ENCODE measurements at regions not wholly inside any gene's neighbourhood (a gene's known extent, or its start where the extent isn't known, plus 50 kb on each side); places are given as distances from the start of the nearest gene placed in this dataset.

DNA sequence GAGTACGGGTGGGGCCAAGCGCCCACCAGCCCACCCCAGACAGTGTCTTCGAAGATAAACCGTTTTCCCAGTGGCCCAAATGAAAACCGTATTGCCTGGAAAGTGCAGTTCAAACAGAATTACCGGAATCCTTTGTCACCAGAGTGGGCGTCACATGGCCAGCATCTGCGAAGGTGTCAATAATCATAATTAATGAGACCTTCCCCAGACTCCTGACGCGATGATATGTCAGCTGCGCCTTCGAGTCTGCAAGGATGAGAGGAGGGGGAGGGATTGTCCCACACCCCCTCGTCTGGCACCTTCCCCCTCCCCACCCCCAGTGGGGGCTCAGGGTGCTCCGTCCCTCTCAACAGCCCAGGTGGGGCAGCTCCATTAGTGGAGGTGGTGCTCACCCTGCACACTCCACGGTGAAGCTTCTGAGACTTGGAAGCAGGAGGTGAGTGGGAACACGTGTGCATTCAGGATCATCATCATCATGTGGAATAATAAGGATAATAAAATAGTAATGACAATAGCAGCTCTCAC is 215.1 kb downstream of the PTPRU start:
- DNase-seq = no peak

DNA sequence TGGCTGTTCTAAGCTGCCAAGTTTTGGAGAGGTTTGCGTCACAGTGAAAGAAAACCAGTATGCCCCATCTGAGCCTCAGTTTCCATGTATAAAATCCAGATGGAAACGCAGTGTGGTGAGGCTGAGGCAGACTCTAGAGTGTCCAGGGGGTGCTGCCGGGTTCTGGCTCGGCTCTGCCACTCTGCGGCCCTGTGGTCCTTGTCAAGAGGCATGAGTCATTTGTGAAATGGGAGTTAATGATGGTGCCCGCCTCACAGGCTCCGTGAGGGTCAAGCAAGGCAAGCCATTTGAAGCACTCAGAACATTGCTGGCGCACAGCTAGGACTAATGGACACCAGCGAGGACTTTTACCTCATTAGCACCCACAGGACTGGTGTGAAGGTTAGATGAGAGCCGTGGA is 214.3 kb downstream of the PTPRU start:
- no peak for DNase-seq

DNA sequence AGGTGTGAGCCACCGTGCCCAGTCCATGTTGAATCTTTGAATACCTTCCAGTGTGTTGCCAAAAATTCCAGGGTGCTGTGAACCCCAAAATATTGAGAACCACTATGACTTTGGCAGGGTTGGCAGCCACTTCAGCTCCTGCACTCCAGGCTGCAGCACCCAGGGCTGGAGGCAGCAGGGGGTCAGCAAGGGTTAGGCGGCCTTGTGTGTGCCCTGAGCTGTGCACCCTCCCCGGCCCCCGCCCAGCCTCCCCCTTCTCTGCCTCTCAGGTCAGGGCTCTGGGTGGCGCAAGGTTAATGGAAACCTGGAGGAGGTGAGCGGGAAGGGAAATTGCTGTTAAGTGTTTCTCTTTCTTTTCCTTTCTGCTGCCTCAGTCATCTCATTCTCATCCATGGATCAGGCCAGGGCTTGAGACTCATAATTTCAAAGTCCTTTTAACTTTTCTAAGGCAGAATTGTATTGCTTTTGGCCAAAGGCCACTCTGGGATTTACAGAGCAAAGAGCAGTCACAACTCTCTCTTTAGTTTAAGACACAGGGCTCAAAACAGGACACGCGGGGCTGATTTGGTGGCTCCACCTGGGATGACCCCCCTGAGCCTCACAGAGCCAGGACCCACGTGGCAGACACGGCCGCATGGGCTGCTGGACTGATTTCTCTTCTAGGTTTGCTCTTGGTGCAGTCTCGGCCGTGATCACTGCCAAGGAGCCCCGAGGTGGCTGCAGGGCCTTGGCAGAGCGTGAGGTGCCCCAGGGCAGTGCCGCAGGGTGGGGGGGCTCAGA is 212.3 kb downstream of the PTPRU start:
- no peak for DNase-seq

DNA sequence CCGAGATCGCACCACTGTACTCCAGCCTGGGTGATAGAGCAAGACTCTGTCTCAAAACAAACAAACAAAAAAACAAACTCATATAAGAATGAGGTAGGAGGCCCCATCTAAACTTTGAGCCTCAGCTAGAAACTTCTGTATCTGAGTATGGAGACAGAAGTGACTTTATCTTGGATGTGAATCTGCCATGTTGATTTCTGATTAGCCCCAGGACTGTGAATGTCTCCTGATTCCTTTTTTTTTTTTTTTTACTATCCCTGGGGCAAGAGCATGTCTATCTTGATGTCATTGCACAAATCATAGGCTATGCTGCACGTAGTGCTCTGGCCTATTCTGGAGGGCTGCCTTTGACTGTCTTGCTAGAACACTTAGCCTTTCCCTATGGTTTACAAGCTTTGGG is 211.0 kb downstream of the PTPRU start:
- no peak for DNase-seq

DNA sequence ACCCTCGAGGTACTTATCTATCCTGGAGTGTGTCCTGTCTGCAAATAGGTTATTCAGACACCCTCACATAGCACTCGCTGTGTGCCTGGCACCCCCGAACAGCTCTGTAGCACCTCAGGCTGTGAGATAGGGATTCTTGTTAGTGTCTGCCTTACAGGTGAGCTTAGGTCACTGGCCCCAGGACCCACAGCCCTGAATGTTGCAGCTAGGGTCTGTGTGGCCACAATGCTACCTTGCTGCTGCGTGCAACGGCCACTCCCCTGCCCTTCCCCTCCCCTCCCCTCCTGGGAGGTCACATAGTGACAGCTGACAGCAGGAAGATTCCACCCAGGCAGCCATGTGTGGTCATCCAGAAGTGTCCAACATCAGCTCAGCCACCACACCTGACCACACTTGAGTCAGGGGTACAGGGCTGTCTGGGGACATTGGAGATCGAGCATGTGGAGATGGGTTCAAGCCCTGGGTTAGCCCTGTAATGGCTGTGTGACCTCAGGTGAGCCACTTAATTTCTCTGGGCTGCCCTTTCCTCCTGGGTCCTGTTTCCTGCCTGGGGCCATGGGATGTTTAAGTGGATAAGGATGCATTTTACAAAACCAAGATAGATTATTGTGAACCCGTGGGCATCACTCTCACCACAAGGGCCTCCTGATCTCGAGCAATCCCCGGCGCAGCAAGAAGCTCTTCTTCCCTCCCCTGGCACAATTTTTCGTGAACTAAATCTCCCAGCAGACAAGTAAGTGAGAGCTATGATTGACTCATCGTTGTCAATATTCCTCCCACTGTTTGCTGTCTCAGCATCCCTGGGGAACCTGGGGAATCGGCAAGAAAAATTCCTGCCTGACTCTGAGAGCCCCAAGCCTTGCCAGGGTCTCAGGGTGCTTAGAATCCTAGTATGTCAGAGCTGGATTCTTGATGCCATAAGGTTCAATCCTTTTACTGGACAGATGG is 208.7 kb downstream of the PTPRU start:
- DNase-seq = no peak

DNA sequence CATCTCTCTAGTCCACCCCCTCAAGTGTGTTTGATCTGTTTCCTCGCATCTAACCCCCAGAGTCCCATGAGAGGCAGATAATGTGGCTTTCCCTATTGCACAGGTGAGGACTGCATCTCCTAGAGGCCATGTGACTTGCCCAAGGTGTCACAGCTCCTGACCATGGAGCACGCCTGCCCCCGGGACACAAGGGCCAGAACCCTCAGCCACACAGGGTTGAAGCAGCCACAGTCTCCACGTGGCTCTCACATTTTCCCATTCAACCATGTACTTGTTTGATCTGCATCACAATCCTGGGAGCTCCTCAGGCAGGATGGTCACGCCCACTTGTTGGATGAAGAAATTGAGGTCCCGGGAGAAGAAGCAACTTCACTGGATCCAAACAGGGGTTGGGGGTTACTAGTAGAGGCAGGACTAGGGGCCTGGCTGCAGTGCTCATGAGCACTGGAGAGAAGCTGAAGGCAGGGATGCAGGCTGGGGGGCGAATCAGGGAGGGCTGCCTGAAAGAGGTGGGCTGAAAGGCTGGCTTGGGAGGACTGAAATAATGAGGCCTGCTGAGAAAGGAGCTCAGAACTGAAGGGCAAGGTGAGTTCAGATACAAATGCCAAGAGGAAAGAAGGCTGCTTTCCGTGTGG is 207.9 kb downstream of the PTPRU start:
- DNase-seq = no peak

DNA sequence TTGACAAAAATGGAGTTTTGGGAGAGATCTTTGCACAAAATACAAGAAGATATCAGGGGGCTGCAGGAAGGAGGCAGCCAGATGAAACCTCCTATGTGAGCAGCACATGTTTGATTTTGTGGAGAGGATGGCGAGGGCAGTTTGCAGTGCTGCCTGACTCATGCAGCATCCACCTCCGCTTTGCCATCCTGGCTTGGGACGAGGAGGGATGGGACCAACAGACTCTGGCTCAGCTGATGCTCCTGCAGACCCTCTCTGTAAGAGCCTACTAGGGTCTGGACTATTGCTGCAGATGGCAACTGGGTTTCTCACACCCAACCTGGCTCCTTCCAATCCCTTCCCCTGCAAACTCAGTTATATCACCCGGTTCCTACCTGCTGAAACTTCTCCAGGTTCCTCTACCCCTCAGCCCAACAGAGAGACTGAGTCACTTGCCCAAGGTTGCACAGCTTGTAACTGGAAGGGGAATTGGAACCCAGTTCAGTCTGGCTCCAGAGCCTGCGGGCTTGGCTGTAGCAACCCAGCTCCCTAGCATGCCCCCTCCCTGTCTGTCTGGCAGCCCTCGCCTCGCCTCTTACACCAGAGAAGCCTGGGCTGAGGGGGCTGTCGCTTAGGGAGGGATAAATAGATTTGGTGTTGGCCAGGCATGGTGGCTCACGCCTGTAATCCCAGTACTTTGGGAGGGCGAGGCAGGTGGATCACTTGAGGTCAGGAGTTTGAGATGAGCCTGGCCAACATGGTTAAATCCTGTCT is 205.8 kb downstream of the PTPRU start:
- DNase-seq = no peak

DNA sequence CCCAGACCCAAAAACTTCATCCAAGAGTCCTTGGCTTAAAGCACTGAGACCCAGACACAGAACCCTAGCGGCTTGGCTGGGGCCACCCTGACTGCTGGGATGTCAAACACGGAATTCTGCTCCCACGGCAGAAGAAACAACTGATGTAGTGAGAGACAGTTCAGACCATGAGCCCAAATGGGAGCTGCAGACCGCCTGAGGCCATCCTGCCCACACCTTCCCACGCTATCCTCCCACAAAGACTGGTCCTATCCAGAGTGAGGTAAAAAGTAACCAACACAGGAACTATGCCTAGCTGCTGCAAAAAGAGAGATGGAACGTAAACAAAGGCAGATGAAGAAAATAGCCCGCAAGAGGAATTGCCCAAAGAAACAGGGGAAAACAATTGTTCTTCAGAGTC is 203.3 kb downstream of the PTPRU start:
- DNase-seq = no peak

DNA sequence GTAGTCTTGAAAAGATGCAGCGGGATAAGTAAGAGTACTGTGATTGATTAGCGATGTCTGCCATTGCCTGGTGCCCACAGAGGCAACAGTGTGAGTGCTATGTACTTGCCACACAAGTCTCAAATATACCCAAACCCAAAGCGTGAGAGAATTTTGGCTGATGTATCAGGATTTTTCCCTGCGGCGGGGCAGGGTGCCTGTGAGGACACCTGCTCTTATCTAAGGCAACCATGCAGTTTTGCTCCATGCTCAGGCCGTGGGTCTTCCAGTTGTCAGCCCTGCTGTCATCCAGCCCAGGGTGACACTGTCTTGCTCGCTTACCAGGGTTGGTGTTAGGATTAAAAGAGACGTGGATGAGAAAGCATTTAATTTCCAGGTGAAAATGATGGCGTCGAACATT is 202.7 kb downstream of the PTPRU start:
- DNase-seq = no peak

DNA sequence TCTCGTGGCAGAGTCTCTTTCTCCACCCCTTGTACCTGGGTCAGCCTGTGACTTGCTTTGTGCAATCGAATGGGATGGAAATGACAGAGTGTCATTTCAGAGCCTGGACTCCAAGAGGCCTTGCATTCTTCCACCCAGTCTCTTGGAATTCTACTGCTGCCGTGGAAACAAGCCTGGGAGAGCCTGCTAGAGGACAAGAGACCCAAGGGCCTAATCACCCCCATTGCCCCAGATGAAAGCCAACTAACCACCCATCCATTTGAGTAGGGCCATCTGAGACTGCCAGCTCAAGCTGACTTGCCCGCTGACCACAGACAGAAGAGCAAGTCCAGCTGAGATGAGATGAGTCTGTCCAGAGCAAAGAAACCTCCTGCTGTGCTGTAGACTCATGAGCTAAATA is 201.6 kb downstream of the PTPRU start:
- DNase-seq = no peak

DNA sequence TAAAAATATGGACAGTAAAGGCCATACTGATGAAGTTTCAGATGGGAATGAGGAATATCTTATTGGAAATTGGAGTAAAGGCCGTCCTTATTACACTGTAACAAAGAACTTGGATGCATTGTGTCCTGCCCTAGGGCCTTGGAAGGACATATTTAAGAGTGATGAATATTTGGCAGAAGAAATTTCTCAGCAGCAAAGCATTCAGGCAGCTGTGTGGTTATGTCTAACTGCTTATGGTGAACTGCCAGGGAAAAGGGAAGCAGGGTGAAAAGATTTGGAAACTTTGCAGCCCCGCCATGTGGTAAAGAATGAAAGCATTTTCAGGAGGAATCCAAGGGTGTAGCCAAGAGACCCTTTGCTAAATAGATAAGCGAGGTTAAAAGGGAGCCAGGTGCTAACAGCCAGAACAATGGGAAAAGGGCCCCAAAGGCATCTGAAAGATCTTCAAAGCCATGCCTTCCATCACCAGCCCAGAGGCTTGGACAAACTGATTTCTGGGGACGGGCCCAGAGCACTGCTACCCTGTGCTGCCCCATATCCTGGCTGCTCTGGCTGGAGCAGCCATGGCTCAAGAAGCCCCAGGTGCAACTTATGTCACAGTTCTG is 200.0 kb downstream of the PTPRU start:
- DNase-seq = no peak

DNA sequence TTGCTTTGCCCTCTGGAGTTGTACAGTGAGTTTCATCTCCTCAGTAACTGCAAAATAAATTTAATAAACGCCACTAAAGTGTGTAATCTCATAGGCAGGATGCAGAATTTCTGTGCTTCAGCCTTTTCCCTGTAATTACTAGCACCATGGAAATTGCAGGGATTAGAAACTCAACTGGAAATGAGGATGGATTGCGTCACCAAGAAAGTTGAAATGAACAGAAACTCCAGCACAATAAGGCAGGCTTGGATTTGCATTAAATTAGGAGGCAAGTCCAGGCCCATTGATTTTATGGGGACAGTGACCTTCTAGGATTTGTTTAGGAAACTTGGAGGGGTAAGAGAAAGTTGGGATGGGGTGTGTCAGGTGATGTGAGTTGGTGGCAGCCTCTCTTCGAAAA is 197.5 kb downstream of the PTPRU start:
- DNase-seq = no peak

DNA sequence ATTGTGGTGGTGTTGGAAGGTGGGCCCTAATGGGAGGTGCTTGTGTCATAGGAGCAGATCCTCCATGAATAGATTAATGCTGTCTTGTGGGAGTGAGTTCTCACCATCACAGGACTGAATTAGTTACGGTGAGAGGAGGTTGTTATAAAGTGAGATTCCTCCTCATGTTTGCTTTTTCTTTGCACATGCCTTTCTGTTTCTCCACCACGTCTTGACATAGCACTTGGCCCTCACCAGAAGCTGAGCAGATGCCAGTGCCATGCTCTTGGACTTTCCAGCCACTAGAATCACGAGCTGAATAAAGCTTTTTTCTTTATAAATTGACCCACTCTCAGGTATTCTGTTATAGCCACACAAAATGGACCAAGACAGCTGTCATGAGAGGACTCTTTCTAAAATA is 194.8 kb downstream of the PTPRU start:
- no peak for DNase-seq

DNA sequence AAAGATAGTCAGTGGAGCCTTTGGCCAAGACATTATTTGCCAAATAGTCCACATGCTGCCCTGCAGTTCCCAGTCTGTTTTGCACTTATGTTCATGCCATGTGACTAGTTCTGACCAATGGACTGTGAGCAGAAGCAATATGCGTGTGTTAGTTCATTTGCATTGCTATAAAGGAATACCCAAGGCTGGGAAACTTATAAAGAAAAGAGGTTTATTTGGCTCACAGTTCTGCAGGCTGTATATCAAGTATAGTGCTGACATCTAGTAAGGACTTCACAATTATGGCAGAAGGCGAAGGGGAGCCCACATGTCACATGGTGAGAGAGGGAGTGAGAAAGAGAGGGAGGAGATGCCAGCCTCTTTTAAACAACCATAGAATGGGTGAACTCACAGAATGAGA is 193.3 kb downstream of the PTPRU start:
- DNase-seq = no peak

DNA sequence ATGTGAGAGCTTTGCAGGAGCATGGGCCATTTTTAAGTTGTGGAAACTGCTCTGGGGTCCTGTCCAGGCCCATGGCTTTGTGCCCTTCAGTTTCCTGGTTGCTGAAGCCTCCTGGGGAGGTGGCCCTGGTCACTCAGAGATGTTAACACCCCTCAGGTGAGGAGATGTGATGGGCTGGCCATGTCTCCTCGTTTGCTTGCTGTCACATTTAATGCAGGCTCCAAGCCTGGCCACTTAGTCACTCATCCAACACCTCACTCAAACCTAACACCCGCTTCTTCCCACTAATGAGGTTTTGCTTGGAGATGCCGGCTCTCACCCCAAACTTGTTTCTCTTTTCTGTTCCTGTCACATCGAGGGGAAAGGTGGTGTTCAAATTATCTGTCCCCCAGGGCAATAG is 192.7 kb downstream of the PTPRU start:
- DNase-seq = no peak

DNA sequence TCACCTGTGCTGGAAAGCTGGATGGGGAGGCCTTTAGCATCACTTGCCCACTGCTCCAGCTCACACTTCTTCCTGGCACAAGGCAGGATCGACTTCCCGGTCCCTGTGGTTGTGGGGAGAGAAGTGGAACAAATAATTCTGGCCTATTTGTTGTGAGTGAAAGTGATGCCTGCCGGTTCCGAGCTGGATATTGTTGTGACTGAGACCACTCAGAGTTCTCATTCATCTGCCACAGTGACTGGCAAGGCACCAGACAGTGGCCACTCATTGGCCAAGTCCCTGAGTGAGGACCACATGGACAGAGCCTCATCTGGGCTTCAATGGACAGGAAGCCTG is 191.9 kb downstream of the PTPRU start:
- DNase-seq = no peak

DNA sequence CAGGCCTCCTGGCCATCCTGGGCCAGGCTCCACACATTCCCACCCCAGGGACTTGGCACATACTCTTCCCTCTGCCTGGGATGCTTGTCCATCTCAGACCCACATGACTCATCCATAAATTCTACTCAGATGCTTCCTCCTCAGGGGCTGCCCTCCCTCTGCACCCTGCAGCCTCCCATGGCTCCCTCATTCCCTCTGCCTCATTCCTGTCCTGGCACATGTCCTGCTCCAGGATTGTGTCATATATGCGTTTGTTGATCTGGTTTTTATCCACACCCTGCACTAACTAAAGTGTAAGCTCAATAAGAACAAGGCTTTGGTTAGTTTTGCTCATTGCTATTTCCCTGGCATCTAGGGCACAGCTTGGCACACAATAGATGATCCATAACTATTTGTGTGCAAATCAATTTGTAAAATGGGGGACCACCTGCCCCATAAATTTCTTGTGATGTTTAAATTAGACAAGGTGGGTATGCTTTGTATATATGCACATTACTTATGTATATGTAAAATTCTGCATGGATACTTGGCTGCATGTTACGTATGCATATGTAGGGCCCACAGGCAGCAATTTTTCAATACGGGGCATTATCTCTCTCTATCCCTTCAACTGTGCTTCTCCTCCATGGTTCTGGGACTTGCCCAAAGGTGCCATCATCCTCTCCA is 191.4 kb downstream of the PTPRU start:
- no peak for DNase-seq

DNA sequence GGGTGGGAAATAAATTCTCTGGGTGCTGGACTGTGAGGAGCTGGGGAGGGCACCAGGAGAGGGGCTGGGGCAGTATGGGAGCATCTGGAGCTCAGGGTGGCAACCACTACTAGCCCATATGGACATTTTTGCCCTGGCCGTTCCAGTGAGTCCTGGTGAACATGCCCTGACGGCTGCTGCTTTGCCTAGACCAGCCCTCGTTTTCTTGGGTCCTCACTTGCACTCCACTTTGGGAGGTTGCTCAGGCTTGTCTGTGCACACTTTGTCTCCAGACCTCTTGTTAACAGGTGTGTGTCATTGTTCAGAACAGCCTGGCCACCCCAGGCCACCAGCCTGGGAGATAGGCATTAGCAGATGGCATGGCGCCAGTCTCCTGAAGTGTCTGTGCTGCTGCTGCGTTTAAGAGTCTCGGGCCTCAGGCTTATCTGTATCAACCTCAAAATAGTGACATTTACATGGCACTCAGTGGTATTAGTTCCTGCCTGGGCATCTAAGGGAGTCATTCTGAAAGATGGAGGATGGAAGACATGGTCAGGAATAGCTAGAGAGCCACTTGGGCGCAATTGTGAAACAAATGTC is 190.5 kb downstream of the PTPRU start:
- no peak for DNase-seq

DNA sequence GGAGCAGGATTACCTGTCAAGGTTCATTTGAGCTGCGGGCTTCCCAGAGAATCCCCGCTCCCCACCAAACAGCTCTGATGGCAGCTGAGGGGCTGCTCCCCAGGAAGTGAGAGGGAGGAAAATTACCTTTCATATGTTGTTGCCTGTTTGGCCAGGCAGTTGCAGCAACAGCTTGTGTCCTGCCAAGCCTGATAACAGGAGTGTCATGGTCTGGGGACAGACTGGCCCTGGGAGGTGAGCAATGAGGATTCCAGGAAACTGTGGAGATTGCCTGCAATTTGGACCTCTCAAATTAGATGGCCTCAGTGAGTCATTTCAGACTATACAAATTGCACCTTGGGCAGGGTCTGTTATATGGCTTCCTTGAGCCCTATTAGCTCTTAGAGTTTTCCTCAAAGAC is 189.3 kb downstream of the PTPRU start:
- no peak for DNase-seq

DNA sequence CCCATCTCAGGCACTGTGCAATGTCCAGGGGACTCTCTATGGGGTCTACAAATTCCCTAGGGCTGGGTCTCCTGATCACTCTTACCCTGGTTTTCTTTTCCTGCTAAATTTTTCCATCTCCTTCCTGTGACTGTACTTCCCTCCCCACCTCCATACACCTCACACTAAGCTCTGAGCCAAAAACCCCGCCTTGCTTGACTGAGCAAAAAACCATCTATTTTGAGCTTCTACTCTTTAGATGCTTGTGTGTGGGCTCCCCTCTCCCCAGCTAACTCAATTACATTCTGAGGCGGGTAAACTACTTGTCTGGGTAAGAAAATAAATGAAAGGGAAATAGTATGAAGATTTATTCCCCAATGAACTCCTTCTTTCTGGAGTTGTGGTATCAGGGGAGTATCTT is 187.9 kb downstream of the PTPRU start:
- no peak for DNase-seq

DNA sequence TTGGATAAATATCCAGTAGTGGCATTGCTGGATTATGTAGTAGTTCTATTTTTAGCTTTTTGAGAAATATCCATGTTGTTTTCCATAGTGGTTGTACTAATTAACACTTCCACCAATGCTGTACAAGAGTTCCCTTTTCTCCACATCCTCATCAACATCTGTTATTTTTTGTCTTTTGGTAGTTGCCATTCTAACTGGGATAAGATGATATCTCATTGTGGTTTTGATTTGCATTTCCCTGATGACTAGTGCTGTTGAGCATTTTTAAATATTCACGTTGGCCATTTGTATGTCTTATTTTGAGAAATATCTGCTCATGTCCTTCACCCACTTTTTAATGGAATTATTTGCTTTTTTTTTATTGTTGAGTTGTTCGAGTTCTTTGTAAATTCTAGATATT is 183.9 kb downstream of the PTPRU start:
- no peak for DNase-seq
